HepG2 (cell line): ENCODE measurements at regions not wholly inside any gene's neighbourhood (a gene's known extent, or its start where the extent isn't known, plus 50 kb on each side); places are given as distances from the start of the nearest gene placed in this dataset.

Experiments used
- ARNTL ChIP-seq: sonication (generic); formaldehyde crosslinking; IDR thresholded peaks from 2 replicates; pipeline ENCODE4 v1.4.0; 2020; ENCODE audit warnings: mild to moderate bottlenecking, missing genetic modification reagents
- BCL6 ChIP-seq: IDR thresholded peaks from 2 replicates; pipeline ENCODE4 v1.6.1; 2016; ENCODE audit warnings: missing genetic modification reagents, missing compliant biosample characterization
- CEBPG ChIP-seq: IDR thresholded peaks from 2 replicates; pipeline ENCODE4 v1.6.1; 2016
- DNMT3B ChIP-seq: conservative IDR thresholded peaks from 2 replicates; pipeline ENCODE4 v1.6.1; 2016; ENCODE audit warnings: missing biosample characterization, control low read depth
- FOSL2 ChIP-seq: sonication (generic); formaldehyde crosslinking; IDR thresholded peaks from 2 replicates; pipeline ENCODE4 v1.4.0; 2020; ENCODE audit warnings: missing genetic modification reagents
- GTF3A ChIP-seq: sonication (generic); formaldehyde crosslinking; conservative IDR thresholded peaks from 2 replicates; pipeline ENCODE4 v1.4.0; 2020; ENCODE audit warnings: mild to moderate bottlenecking, missing genetic modification reagents
- HNRNPLL ChIP-seq: fragments of 200-400 bp; formaldehyde crosslinking; IDR thresholded peaks from 2 replicates; pipeline ENCODE4 v1.6.1; 2017; ENCODE audit warnings: mild to moderate bottlenecking, low read depth, low read length; ENCODE audit not compliant: poor library complexity, severe bottlenecking
- IKZF4 ChIP-seq: sonication (generic); formaldehyde crosslinking; IDR thresholded peaks from 2 replicates; pipeline ENCODE4 v1.5.1; 2020; ENCODE audit warnings: borderline replicate concordance, mild to moderate bottlenecking, low read depth, missing genetic modification reagents; ENCODE audit errors: not compliant biosample characterization
- KDM6A ChIP-seq: IDR thresholded peaks from 2 replicates; pipeline ENCODE4 v1.6.1; 2016; ENCODE audit warnings: low read depth
- MED13 ChIP-seq: sonication (generic); formaldehyde crosslinking; IDR thresholded peaks from 2 replicates; pipeline ENCODE4 v1.5.0; 2020; ENCODE audit warnings: missing genetic modification reagents
- NONO ChIP-seq, 2 experiments: fragments of 450-650 bp in 1 of 2; sonication (generic) in 1 of 2; formaldehyde crosslinking in 1 of 2; IDR thresholded peaks in 1 of 2; conservative IDR thresholded peaks in 1 of 2; 2 replicates each; pipeline versions ENCODE4 v1.6.1 to v1.8.0; 2017 to 2022; ENCODE audit warnings: mild to moderate bottlenecking in 1 of 2, missing genetic modification reagents in 1 of 2, moderate library complexity in 1 of 2
- NRL ChIP-seq: sonication (generic); formaldehyde crosslinking; IDR thresholded peaks from 2 replicates; pipeline ENCODE4 v1.5.0; 2020; ENCODE audit warnings: missing genetic modification reagents, mild to moderate bottlenecking, moderate library complexity, borderline replicate concordance
- RCOR2 ChIP-seq: IDR thresholded peaks from 2 replicates; pipeline ENCODE4 v1.6.1; 2016; ENCODE audit warnings: missing biosample characterization, missing genetic modification reagents
- SMAD3 ChIP-seq: sonication (generic); formaldehyde crosslinking; IDR thresholded peaks from 2 replicates; pipeline ENCODE4 v1.4.0; 2020; ENCODE audit warnings: missing genetic modification reagents
- SMC3 ChIP-seq: IDR thresholded peaks from 2 replicates; pipeline ENCODE4 v1.6.1; 2011; ENCODE audit warnings: low read length, improper control_type of control experiment
- SNAPC2 ChIP-seq: sonication (generic); formaldehyde crosslinking; IDR thresholded peaks from 2 replicates; pipeline ENCODE4 v1.8.1; 2022; ENCODE audit warnings: mild to moderate bottlenecking, missing genetic modification reagents
- STAG1 ChIP-seq: sonication (generic); formaldehyde crosslinking; IDR thresholded peaks from 2 replicates; pipeline ENCODE4 v1.4.0; 2020; ENCODE audit warnings: missing genetic modification reagents
- U2AF1 ChIP-seq: fragments of 200-400 bp; formaldehyde crosslinking; optimal IDR thresholded peaks from 2 replicates; pipeline ENCODE3; 2017; ENCODE audit warnings: mild to moderate bottlenecking, low read depth, low read length
- ZNF251 ChIP-seq: sonication (generic); formaldehyde crosslinking; IDR thresholded peaks from 2 replicates; pipeline ENCODE4 v1.9.0; 2021; ENCODE audit warnings: mild to moderate bottlenecking, missing genetic modification reagents
- ZNF598 ChIP-seq: sonication (generic); formaldehyde crosslinking; IDR thresholded peaks from 2 replicates; pipeline ENCODE4 v1.5.1; 2020; ENCODE audit warnings: mild to moderate bottlenecking, missing genetic modification reagents, borderline replicate concordance
- ZNF775 ChIP-seq: sonication (generic); formaldehyde crosslinking; IDR thresholded peaks from 2 replicates; pipeline ENCODE4 v1.4.0; 2020; ENCODE audit warnings: missing genetic modification reagents, mild to moderate bottlenecking, moderate library complexity, borderline replicate concordance
- ZNF780A ChIP-seq: sonication (generic); formaldehyde crosslinking; IDR thresholded peaks from 2 replicates; pipeline ENCODE4 v1.8.0; 2022; ENCODE audit warnings: mild to moderate bottlenecking, missing genetic modification reagents, moderate library complexity
- ZSCAN12 ChIP-seq: sonication (generic); formaldehyde crosslinking; IDR thresholded peaks from 2 replicates; pipeline ENCODE4 v1.9.0; 2021; ENCODE audit warnings: mild to moderate bottlenecking, missing genetic modification reagents
- ZSCAN25 ChIP-seq: sonication (generic); formaldehyde crosslinking; IDR thresholded peaks from 2 replicates; pipeline ENCODE4 v1.8.0; 2022; ENCODE audit warnings: mild to moderate bottlenecking, missing genetic modification reagents
- TF ChIP-seq, protein P1 (sequence below): sonication (generic); formaldehyde crosslinking; IDR thresholded peaks from 2 replicates; pipeline ENCODE4 v1.8.0; 2022; ENCODE audit warnings: mild to moderate bottlenecking, missing genetic modification reagents, moderate library complexity
- TF ChIP-seq, protein P2 (sequence below): sonication (generic); formaldehyde crosslinking; IDR thresholded peaks from 2 replicates; pipeline ENCODE4 v1.5.1; 2020; ENCODE audit warnings: mild to moderate bottlenecking, missing genetic modification reagents
- TF ChIP-seq, protein P3 (sequence below): sonication (generic); formaldehyde crosslinking; IDR thresholded peaks from 2 replicates; pipeline ENCODE4 v1.8.1; 2022; ENCODE audit warnings: mild to moderate bottlenecking, missing genetic modification reagents

DNA sequence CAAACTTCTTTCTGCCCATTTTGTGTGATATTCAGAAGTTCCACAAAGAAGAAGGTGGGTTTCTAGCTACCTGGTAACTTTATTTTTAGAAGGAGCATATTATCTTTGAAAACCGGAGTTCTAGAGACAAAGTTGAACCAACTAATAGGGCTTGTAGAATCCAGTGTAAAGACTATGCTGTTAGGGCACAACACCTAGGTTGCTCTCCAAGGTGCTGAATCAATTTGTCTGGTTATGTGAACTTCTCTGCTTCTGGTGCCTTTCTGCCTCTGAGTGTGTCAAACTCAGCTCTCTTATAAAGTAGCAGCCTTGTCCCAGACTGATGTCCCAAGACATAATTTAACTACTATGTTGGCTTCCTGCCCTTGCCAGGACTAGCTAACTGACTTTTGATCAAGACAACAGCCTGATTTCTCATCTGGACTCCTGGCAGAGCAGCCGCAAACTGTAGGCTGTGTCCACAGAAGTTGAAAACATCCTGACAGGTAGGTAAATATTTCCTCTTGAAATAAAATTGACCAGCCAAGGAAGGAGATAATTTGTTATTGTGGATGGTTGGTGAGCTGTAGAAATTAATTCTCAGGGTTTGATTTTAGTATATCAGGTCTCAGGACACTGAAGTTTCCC is 119.4 kb downstream of the CYRIA start (continued):
- TF ChIP-seq ZNF598 (CRISPR knock-in tag) (no peak), ARNTL (CRISPR knock-in tag) (no peak), NRL (no peak), ZNF775 (no peak), ZSCAN25 (no peak), U2AF1 (no peak), ZNF780A (no peak), IKZF4 (no peak), NONO (IDR thresholded peaks at IDR 0.05) (no peak), NONO (CRISPR knock-in tag; conservative IDR thresholded peaks at IDR 0.05) (no peak), HNRNPLL (no peak), DNMT3B (CRISPR knock-in tag) (peak; percentile 92; the same call in 1 of the 2 replicates), SMAD3 (peak; percentile 70; the same call in 1 of the 2 replicates), BCL6 (CRISPR knock-in tag) (peak; percentile 30; the same call in 1 of the 2 replicates), SMC3 (no peak), RCOR2 (CRISPR knock-in tag) (no peak), STAG1 (CRISPR knock-in tag) (no peak), ZNF251 (CRISPR knock-in tag) (no peak), KDM6A (CRISPR knock-in tag) (no peak), GTF3A (CRISPR knock-in tag) (no peak), ZSCAN12 (CRISPR knock-in tag) (peak; percentile 78; the same call in 1 of the 2 replicates), SNAPC2 (CRISPR knock-in tag) (no peak), FOSL2 (CRISPR knock-in tag) (no peak), CEBPG (no peak), MED13 (no peak)
- TF ChIP-seq, protein P1, sequence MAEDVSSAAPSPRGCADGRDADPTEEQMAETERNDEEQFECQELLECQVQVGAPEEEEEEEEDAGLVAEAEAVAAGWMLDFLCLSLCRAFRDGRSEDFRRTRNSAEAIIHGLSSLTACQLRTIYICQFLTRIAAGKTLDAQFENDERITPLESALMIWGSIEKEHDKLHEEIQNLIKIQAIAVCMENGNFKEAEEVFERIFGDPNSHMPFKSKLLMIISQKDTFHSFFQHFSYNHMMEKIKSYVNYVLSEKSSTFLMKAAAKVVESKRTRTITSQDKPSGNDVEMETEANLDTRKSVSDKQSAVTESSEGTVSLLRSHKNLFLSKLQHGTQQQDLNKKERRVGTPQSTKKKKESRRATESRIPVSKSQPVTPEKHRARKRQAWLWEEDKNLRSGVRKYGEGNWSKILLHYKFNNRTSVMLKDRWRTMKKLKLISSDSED (CRISPR knock-in tag) = no peak
- TF ChIP-seq, protein P2, sequence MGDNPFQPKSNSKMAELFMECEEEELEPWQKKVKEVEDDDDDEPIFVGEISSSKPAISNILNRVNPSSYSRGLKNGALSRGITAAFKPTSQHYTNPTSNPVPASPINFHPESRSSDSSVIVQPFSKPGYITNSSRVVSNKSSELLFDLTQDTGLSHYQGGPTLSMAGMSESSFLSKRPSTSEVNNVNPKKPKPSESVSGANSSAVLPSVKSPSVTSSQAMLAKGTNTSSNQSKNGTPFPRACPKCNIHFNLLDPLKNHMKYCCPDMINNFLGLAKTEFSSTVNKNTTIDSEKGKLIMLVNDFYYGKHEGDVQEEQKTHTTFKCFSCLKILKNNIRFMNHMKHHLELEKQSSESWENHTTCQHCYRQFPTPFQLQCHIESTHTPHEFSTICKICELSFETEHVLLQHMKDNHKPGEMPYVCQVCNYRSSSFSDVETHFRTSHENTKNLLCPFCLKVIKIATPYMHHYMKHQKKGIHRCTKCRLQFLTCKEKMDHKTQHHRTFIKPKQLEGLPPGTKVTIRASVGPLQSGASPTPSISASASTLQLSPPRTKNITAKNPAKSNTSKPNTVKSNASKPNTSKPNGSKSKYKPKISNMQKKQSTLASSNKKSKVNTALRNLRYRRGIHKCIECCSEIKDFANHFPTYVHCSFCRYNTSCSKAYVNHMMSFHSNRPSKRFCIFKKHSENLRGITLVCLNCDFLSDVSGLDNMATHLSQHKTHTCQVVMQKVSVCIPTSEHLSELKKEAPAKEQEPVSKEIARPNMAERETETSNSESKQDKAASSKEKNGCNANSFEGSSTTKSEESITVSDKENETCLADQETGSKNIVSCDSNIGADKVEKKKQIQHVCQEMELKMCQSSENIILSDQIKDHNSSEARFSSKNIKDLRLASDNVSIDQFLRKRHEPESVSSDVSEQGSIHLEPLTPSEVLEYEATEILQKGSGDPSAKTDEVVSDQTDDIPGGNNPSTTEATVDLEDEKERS (CRISPR knock-in tag) = no peak
- TF ChIP-seq, protein P3, sequence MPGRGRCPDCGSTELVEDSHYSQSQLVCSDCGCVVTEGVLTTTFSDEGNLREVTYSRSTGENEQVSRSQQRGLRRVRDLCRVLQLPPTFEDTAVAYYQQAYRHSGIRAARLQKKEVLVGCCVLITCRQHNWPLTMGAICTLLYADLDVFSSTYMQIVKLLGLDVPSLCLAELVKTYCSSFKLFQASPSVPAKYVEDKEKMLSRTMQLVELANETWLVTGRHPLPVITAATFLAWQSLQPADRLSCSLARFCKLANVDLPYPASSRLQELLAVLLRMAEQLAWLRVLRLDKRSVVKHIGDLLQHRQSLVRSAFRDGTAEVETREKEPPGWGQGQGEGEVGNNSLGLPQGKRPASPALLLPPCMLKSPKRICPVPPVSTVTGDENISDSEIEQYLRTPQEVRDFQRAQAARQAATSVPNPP (CRISPR knock-in tag) = no peak
